ENCODE measurements at regions not wholly inside any gene's neighbourhood (a gene's known extent, or its start where the extent isn't known, plus 50 kb on each side); places are given as distances from the start of the nearest gene placed in this dataset.

DNA sequence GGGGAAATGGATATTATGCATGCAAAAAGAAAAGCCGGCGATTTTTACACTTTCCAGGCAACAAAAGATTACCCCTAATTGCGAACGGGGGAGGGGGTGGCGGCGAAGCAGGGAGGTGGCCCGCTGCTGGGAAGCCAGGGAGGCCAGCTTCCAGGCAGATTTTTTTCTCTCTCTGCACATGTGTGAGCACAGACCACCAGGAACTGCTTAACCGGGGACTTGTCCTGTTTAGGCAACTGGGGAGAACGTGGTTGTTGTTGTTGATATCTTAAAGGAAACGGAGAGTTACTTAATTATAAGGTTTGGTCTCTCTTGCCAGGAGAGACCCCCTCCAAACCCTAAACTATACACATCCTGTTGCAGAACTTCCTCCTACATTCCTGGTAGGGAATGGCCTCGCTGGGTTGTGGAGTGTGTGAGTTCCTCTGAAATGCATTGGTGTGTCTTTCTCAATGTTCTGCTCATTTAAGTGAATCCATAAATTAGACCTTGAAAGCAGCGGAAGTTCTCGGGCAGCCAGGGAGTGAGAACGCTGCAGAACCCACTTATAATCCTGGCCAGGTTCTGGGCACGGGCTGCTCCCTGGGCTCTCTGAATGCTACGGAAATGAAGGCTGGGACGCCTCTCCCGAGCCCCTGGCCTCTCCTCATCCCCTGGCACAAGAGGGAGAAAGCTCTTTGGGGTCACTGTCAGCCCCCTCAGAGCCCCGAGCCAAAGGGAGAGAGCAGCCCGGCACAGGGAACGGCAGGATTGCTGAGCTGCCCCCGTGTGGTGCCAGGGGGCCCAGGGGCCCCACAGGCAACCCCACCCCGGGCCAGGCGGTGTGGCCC lies 250.0 kb downstream of the FOXD2 start:
- TF ChIP-seq, protein P1, sequence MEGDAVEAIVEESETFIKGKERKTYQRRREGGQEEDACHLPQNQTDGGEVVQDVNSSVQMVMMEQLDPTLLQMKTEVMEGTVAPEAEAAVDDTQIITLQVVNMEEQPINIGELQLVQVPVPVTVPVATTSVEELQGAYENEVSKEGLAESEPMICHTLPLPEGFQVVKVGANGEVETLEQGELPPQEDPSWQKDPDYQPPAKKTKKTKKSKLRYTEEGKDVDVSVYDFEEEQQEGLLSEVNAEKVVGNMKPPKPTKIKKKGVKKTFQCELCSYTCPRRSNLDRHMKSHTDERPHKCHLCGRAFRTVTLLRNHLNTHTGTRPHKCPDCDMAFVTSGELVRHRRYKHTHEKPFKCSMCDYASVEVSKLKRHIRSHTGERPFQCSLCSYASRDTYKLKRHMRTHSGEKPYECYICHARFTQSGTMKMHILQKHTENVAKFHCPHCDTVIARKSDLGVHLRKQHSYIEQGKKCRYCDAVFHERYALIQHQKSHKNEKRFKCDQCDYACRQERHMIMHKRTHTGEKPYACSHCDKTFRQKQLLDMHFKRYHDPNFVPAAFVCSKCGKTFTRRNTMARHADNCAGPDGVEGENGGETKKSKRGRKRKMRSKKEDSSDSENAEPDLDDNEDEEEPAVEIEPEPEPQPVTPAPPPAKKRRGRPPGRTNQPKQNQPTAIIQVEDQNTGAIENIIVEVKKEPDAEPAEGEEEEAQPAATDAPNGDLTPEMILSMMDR (conservative IDR thresholded peaks at IDR 0.05): no peak
- no peak for TF ChIP-seq EZH2 (IDR thresholded peaks at IDR 0.05; ENCODE audit: low read depth)
